Mesendoderm (in vitro differentiated cells): ENCODE measurements at regions not wholly inside any gene's neighbourhood (a gene's known extent, or its start where the extent isn't known, plus 50 kb on each side); places are given as distances from the start of the nearest gene placed in this dataset.

Source experiments
- DNase-seq: peaks from one replicate; pipeline ENCODE4 v3.0.0; 2013
- H2AK5ac ChIP-seq: 2 replicates; pipeline ENCODE4 v1.6.1; 2013; ENCODE audit warnings: low read length, inconsistent platforms
- H2BK120ac ChIP-seq: 2 replicates; pipeline ENCODE4 v1.6.1; 2013; ENCODE audit warnings: low read depth, mild to moderate bottlenecking, low read length, moderate library complexity, mixed read lengths
- H2BK15ac ChIP-seq: replicated peaks from 2 replicates; pipeline ENCODE4 v1.6.1; 2013; ENCODE audit warnings: low read depth, mild to moderate bottlenecking, moderate library complexity
- H2BK5ac ChIP-seq: 2 replicates; pipeline ENCODE4 v1.6.1; 2013; ENCODE audit warnings: low read length, inconsistent platforms
- H3K18ac ChIP-seq: 2 replicates; pipeline ENCODE4 v1.6.1; 2013; ENCODE audit warnings: mild to moderate bottlenecking, low read length, mixed read lengths
- H3K23ac ChIP-seq: one replicate; pipeline ENCODE4 v1.6.1; 2013; ENCODE audit warnings: low read length
- H3K27ac ChIP-seq: 2 replicates; pipeline ENCODE4 v1.5.1; 2013; ENCODE audit warnings: low read depth, mild to moderate bottlenecking, inconsistent platforms, low read length, moderate library complexity
- H3K27me3 ChIP-seq: 2 replicates; pipeline ENCODE4 v1.6.1; 2013; ENCODE audit warnings: low read length, control low read depth, mild to moderate bottlenecking, inconsistent platforms; ENCODE audit not compliant: insufficient read depth, poor library complexity
- H3K36me3 ChIP-seq: 2 replicates; pipeline ENCODE4 v1.6.1; 2013; ENCODE audit warnings: low read length, inconsistent platforms; ENCODE audit not compliant: control insufficient read depth, insufficient read depth
- H3K4ac ChIP-seq: one replicate; pipeline ENCODE4 v1.6.1; 2013; ENCODE audit warnings: low read depth, mild to moderate bottlenecking, low read length, moderate library complexity
- H3K4me1 ChIP-seq: 2 replicates; pipeline ENCODE4 v1.6.1; 2013; ENCODE audit warnings: low read depth, low read length, inconsistent platforms; ENCODE audit not compliant: control insufficient read depth
- H3K4me2 ChIP-seq: 2 replicates; pipeline ENCODE4 v1.6.1; 2013; ENCODE audit warnings: low read length
- H3K4me3 ChIP-seq: 2 replicates; pipeline ENCODE4 v1.5.1; 2013; ENCODE audit warnings: mild to moderate bottlenecking, low read length
- H3K56ac ChIP-seq: one replicate; pipeline ENCODE4 v1.6.1; 2013; ENCODE audit warnings: low read length
- H3K79me1 ChIP-seq: 2 replicates; pipeline ENCODE4 v1.6.1; 2013; ENCODE audit warnings: low read length, inconsistent platforms
- H3K79me2 ChIP-seq: 2 replicates; pipeline ENCODE4 v1.6.1; 2013; ENCODE audit warnings: mild to moderate bottlenecking, low read length; ENCODE audit not compliant: control insufficient read depth, insufficient read depth
- H3K9ac ChIP-seq: 2 replicates; pipeline ENCODE4 v1.6.1; 2013; ENCODE audit warnings: low read length, inconsistent platforms
- H4K5ac ChIP-seq: one replicate; pipeline ENCODE4 v1.6.1; 2013; ENCODE audit warnings: low read length
- H4K8ac ChIP-seq: one replicate; pipeline ENCODE4 v1.6.1; 2013; ENCODE audit warnings: low read depth, mild to moderate bottlenecking, control low read depth, low read length, moderate library complexity
- WGBS: extraction: QIAGEN DNeasy Blood & Tissue Kit; methylation state at CpG from one replicate; pipeline ENCODE4 v1.1.7; 2013; ENCODE audit warnings: low lambda C conversion rate, missing lambda C conversion rate; ENCODE audit not compliant: insufficient coverage; ENCODE audit errors: extremely low coverage; 5-methylcytosine and 5-hydroxymethylcytosine counted together

GRCh38 chr5:121726991-121727390 is 124.7 kb upstream of the FTMT start:
- H3K9ac ChIP-seq: no peak overlapping the region
- DNase-seq: no peak
- no peak overlapping the region for H2BK120ac ChIP-seq

GRCh38 chr5:121731377-121731776 is 120.3 kb upstream of the FTMT start:
- Histone ChIP-seq H2BK5ac (no peak overlapping the region), H3K27ac (no peak overlapping the region), H3K79me2 (no peaks in the 10 kb centered on the region), H3K36me3 (no peaks in the 10 kb centered on the region), H3K9ac (no peak overlapping the region), H3K79me1 (no peaks in the 10 kb centered on the region), H2BK120ac (no peak overlapping the region), H2AK5ac (no peak overlapping the region), H3K56ac (no peak overlapping the region), H4K8ac (no peak overlapping the region), H2BK15ac (no peak overlapping the region), H3K27me3 (no peaks in the 10 kb centered on the region), H4K5ac (no peak overlapping the region), H3K4me2 (no peak overlapping the region), H3K4me1 (no peaks in the 10 kb centered on the region), H3K4ac (no peak overlapping the region), H3K23ac (no peak overlapping the region), H3K4me3 (no peak overlapping the region), H3K18ac (no peak overlapping the region)
- no peak for DNase-seq
- no CpG with 5 or more reads among the region's 3 CpGs for WGBS

More at GRCh38 chr5:121726991-121727390, 124.7 kb upstream of the FTMT start:
- Histone ChIP-seq H3K27ac (no peak overlapping the region), H3K79me2 (no peaks in the 10 kb centered on the region), H3K4me1 (no peaks in the 10 kb centered on the region), H3K79me1 (no peaks in the 10 kb centered on the region), H3K36me3 (no peaks in the 10 kb centered on the region), H4K5ac (no peak overlapping the region), H4K8ac (no peak overlapping the region), H3K27me3 (no peaks in the 10 kb centered on the region), H3K18ac (no peak overlapping the region), H2BK5ac (no peak overlapping the region), H3K56ac (no peak overlapping the region), H3K4ac (no peak overlapping the region), H3K23ac (no peak overlapping the region), H2BK15ac (no peak overlapping the region), H3K4me3 (no peak overlapping the region), H3K4me2 (no peak overlapping the region), H2AK5ac (no peak overlapping the region)
- WGBS: no CpG with 5 or more reads among the region's 8 CpGs

- Histone ChIP-seq H2BK120ac (no peak overlapping the region), H2BK15ac (no peak overlapping the region), H3K56ac (no peak overlapping the region), H3K4me1 (no peaks in the 10 kb centered on the region), H3K9ac (no peak overlapping the region), H3K27ac (no peak overlapping the region), H3K79me2 (no peaks in the 10 kb centered on the region), H4K5ac (no peak overlapping the region), H3K4me2 (no peak overlapping the region), H3K23ac (no peak overlapping the region), H3K79me1 (no peaks in the 10 kb centered on the region), H3K4ac (no peak overlapping the region), H4K8ac (no peak overlapping the region), H3K27me3 (no peaks in the 10 kb centered on the region), H3K4me3 (no peak overlapping the region), H2AK5ac (no peak overlapping the region), H3K36me3 (no peaks in the 10 kb centered on the region), H2BK5ac (no peak overlapping the region), H3K18ac (no peak overlapping the region)
- DNase-seq: no peak
- no CpG with 5 or more reads among the region's 2 CpGs for WGBS
Observed at GRCh38 chr5:121735618-121736017, 116.1 kb upstream of the FTMT start.

- Histone ChIP-seq H4K8ac (no peak overlapping the region), H2AK5ac (no peak overlapping the region), H2BK120ac (no peak overlapping the region), H3K4ac (no peak overlapping the region), H3K18ac (no peak overlapping the region), H3K27me3 (no peaks in the 10 kb centered on the region), H2BK5ac (no peak overlapping the region), H4K5ac (no peak overlapping the region), H3K56ac (no peak overlapping the region), H3K9ac (no peak overlapping the region), H3K27ac (no peak overlapping the region), H3K79me1 (no peaks in the 10 kb centered on the region), H3K79me2 (no peaks in the 10 kb centered on the region), H2BK15ac (no peak overlapping the region), H3K36me3 (no peaks in the 10 kb centered on the region), H3K4me2 (no peak overlapping the region), H3K23ac (no peak overlapping the region), H3K4me1 (no peaks in the 10 kb centered on the region), H3K4me3 (no peak overlapping the region)
- DNase-seq: no peak
- no CpG with 5 or more reads among the region's 2 CpGs for WGBS
Observed at GRCh38 chr5:121737120-121737519, 114.6 kb upstream of the FTMT start.

- Histone ChIP-seq H3K36me3 (no peaks in the 10 kb centered on the region), H3K27ac (no peak overlapping the region), H3K23ac (no peak overlapping the region), H3K56ac (no peak overlapping the region), H3K79me1 (no peaks in the 10 kb centered on the region), H4K8ac (no peak overlapping the region), H3K27me3 (no peaks in the 10 kb centered on the region), H2AK5ac (no peak overlapping the region), H2BK15ac (no peak overlapping the region), H2BK5ac (no peak overlapping the region), H3K4ac (no peak overlapping the region), H3K4me1 (no peaks in the 10 kb centered on the region), H3K18ac (no peak overlapping the region), H4K5ac (no peak overlapping the region), H3K9ac (no peak overlapping the region), H2BK120ac (no peak overlapping the region), H3K79me2 (no peaks in the 10 kb centered on the region), H3K4me2 (no peak overlapping the region), H3K4me3 (no peak overlapping the region)
- no peak for DNase-seq
- 100% methylated on average over 1 of the region's 3 CpGs for WGBS
Observed at GRCh38 chr5:121741156-121741555, 110.5 kb upstream of the FTMT start.

GRCh38 chr5:121744577-121744976 is 107.1 kb upstream of the FTMT start:
- no peak overlapping the region for H4K8ac ChIP-seq
- no peak overlapping the region for H3K4me2 ChIP-seq
- no peak overlapping the region for H2BK120ac ChIP-seq
- no peak overlapping the region for H3K18ac ChIP-seq
- no peaks in the 10 kb centered on the region for H3K4me1 ChIP-seq
- H3K79me2 ChIP-seq: no peaks in the 10 kb centered on the region
- no peaks in the 10 kb centered on the region for H3K36me3 ChIP-seq
- H2BK15ac ChIP-seq: no peak overlapping the region
- no peak overlapping the region for H3K4me3 ChIP-seq
- H3K4ac ChIP-seq: no peak overlapping the region
- no peak overlapping the region for H2AK5ac ChIP-seq
- no peaks in the 10 kb centered on the region for H3K79me1 ChIP-seq
- no peak overlapping the region for H3K23ac ChIP-seq
- H2BK5ac ChIP-seq: no peak overlapping the region
- H4K5ac ChIP-seq: no peak overlapping the region
- DNase-seq: no peak
- no peak overlapping the region for H3K27ac ChIP-seq
- H3K9ac ChIP-seq: no peak overlapping the region
- no peaks in the 10 kb centered on the region for H3K27me3 ChIP-seq
- H3K56ac ChIP-seq: no peak overlapping the region
